NOMO-1 treated with DMSO at 0.1 percent for 48 hours (cell line): ENCODE measurements at regions not wholly inside any gene's neighbourhood (a gene's known extent, or its start where the extent isn't known, plus 50 kb on each side); places are given as distances from the start of the nearest gene placed in this dataset.

ENCODE experiments used
- DNase-seq: peaks from one replicate; lab custom pipeline; 2025; ENCODE audit not compliant: unreplicated experiment; lab: John Stamatoyannopoulos, UW

DNA sequence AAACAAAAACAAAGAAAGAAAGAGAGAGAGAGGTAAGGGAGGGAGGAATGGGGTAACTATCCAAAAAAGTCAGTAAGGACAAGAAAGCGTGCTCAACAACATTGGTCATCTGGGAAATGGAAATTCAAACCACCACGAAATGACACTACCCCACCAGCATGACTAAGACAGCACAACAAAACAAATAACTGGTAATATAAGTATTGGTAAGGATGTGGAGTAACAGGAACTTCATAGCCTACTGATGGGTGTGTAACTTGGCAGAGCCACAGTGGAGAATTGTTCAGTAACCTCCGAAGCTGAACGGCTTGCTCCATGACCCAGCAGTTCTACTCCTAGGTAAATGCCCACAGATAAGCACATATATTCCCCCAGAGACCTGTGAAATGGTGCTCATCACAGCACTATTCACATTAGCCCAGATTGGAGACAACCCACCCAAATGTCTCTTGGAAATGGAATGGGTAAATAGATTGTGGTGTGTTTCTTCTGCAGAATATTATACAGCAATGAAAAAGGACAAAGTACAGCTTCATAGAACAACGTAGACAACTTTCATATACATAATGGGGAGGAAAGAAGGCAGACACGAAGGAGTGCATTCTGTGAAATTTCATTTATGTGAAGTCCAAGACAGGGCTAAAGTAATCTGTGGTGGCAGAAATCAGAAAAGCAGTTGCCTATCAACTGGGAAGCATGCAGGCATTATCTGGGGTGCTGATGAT, 95.5 kb upstream of the ATP6AP2 start:
- no peak for DNase-seq

DNA sequence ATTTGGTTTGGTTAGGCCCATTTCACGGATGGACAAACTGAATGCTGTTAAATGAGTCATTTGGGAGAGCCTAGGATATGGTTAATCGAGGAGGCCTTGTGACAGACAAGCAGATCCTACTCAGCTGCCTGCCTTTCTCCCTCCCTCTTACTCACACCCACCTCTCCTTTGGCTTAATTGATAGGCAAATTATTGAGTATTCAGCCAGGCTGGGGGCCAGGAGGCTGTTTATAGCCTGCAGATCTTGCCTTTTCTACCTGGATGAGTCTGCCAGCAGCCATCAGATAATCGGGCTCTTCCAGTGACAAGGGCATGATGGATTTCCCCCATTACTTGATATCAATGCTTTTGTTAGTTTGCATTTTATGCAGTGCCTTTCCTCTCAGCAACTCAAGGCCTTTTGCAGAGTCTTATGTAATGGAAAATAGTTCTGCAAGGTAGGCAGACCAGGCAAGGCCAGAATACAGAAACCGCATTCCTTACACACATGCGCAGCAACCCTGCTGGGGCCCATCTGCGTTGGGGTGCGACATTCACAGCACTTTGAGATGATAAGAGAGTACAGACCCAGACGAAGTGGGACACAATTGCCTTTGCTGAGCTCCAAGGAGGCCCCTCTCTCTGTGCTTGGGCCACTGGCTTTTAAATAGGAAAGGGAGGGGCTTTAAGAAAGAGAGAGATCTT, 96.2 kb upstream of the ATP6AP2 start:
- DNase-seq = no peak

DNA sequence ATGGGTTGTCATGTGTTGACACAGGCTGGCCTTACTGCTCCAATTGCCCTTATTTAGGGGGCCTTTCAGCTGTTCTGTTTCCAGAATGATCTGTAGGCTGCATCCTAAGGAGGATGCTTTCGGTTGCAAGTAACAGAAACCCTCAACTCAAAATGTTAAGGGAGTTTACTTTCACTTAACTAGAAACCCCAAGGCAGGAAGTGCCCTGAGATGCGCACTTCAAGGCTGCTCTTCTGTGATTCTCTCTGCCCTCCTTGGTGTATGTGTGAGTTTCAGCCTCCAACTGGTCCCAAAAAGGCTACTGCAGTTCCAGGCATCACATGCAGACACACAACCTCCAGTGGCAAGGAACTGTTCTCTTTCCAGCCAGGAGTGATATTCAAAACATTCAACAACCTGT, 97.3 kb upstream of the ATP6AP2 start:
- no peak for DNase-seq

DNA sequence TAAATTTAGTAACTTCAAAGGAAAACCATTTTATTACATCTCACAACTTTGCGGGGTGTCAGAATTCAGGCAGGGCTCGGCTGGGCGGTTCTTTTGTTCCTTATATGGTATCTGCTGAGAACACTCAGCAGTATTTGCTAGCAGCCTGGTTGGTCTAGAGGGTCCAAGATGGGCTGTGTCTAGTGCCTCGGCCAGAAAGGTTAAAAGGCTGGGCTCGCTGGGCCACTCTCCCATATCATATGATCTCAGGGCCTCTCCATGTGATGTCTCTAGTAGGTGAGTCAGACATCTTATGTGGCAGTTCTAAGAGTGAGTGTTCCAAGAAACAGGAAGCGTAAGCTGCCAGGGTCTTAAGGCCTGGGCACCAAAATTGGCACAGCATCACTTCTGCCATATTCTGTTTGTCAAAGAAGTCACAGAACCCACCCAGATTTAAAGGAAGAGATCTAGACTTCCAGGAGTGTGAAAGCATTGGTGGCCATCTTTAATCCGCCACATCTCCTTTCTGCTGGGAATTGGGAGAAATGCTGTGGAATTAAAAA, 100.9 kb upstream of the ATP6AP2 start:
- no peak for DNase-seq

DNA sequence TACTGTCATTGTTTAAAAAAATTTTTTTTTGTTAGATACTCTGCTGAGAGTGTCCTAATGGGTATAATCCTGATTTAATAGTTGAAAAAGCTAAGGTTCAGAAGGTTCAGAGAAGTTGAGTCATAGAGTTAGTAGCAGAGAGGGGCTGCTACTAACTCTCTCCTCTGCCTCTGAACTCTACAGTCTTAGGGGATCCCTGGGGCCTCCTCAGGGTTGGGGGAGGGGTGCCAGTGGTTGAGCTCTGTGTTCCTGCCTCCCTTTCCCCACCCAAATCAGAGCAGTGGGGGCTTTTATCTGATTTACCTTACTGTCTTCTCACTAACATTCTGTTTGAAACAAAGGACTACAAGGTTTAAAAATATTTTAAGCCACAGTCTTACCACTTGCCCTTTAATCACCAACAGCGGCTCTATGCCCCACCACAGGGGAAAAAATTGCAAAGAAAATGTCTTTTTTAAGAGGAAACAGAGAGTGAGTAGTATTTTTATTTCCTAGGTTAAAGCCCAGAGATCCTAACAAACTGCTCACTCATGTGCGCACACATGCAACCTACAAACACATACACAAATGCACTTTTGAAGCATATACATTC, 102.2 kb upstream of the ATP6AP2 start:
- no peak for DNase-seq

DNA sequence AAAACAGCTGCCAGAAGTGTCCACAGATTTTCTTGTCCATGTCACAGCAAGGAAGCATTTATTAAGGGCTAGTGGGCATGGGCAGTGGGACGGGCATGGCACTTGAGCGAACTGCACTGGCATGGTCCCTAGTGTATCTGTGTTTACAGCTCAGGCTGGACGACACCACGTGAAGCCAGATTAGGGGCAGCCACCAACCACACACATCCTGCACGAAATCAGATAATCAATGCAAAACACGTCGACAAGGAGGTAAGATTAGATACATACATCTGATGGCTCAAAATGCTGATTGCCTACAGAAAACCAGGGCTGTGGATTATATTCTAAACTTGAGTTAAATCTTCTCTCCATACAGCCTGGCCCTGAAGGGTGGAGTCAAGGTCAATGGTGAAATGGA, 103.8 kb upstream of the ATP6AP2 start:
- DNase-seq = no peak

DNA sequence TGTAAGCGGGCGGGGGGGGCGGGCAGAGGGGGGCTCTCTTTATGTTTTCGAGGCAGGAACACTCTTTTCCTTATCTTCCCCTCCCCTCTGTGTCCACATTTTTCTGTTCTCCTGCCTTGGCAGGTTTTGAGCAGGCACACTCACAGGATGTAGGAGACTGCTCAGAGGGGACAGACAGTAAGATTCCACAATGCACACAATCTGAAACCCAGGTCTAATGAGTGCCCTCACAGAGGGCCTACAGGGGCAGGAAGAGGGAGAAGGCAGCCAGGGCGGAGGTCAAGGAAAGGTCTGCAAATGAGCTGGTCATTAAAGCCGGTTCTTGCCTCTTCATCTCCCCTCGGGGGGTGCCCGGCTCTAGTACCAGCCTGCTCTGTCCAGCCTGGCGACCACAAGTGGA, 106.1 kb upstream of the ATP6AP2 start:
- no peak for DNase-seq

DNA sequence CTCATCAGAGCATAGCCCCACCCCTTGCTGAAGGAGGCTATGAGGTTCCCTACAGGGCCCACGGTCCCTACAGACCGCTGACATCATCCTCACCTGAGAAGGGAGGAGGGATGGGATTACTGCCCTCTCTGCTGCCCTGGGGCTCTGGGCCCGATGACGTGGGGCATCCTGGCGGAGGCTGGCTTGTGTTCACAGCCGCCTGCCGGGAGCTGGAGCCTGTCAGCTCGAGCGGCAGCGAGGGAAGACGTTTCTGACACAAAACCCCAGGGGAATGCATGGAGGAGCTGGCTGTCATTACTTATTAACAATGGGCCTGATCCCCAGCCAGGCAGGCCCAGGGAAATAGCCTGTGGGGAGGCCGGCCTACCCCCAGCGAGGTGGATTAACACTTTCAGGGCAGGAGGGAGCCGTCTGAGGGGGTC, 106.6 kb upstream of the ATP6AP2 start:
- DNase-seq = no peak

DNA sequence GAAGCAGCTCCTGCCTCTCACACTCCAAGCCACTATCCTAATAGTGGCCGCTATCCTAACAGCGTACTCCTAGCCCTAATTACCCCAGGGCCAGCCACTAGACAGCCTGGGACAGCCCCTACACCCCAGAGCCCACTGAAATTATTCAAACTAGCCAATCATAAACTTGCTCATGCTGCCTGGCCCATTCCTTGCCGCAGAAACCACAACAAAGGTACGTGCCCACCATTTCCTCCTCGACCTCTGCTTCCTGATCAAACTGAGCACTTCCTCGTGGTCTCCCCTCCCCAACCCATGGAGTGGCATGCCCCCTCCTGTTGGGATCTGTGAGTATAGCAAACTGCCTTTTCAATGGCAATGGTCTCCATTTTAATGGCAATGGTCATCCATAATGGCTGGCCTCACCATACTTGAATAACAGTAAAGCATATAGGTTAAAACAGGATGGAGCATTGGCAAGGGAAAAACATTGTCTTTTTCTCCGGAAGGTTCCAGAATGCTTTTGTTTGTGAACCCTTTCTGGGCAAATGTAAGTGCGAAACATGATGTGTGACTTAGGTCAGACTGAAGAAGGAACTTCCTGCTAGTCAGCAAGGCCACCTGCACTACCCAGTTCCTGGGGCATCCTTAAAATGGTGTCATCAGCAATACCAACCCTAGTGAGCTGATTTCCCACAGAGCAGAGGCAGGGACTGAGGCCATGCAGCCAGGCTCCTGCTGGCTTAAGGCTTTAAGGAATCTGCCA, 107.1 kb upstream of the ATP6AP2 start:
- no peak for DNase-seq

DNA sequence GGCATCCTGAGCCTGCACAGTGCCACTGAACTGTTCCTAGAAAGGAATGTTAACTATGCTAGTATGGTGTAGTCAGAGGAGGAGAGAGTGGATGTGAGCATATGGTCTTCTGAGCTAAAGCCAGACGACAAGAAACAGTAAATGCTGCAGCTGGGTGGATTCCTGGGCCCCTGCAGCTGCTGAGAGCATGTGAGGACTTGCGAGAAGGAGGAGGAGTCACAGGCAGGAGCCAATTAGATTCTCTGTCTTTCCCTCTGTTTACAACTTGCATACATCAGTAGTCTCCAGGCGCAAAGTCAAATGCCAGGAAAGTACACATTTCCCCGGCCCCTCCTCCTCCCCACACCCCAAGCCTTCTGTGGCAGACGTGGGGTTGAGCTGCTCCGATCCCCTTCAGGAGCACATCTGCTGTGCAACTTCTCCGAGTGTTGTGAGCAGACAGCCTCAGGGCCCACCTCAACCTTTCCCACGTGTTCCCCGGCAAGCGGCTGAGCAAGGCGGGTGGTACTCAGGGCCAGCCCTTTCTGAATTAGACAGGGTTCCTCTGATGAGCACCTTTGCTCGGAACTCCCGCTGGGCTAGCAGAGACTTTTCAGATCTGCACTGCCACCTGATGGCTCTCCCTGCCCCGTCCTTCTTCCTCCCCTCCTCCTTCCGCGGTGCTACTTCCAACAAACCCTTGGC, 108.7 kb upstream of the ATP6AP2 start:
- no peak for DNase-seq

DNA sequence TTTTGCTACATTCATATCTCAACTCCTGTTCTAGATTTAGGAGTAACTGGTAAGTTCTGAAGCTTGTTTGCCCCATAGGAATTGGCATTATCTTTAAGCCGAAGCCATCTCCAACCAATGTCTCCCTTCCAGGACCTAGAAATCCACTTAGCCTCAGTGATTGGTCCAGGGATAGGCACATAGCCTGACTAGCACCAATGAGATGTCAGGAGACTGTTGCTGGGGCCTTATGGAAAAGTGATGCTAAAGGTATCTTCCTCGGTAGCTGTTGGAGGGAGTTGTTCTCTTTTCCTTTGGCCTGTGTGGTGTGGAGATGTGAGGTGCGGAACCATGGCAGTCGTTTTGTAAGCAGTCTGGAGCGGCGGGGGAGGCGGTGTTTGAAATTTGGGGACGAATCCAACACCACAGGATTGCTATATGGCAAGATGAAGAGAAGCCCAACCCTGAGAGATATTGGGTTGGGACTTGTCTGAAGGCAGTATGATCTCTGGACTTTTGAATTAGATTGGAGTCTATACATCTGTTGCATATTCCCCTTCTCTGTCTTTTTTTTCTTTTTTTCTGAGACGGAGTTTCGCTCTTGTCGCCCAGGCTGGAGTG, 109.8 kb upstream of the ATP6AP2 start:
- no peak for DNase-seq

DNA sequence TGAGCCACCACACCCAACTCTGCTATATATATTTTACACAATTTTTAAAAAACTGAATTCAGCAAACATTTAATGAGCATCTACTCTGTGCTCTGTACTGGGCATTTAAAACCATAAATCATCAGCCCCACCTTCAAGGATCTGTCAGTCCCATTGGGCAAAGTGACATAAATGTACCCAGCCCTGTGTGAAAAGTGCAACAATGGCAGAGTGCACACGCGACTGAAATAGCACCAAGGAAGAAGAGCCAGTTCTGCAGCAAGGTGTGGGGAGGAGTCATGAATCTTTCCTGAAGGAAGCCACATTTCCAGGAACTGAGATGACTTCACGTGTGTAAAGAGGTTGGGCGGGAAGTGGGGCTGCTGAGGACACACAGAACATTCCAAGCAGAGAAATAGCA, 111.5 kb upstream of the ATP6AP2 start:
- no peak for DNase-seq

DNA sequence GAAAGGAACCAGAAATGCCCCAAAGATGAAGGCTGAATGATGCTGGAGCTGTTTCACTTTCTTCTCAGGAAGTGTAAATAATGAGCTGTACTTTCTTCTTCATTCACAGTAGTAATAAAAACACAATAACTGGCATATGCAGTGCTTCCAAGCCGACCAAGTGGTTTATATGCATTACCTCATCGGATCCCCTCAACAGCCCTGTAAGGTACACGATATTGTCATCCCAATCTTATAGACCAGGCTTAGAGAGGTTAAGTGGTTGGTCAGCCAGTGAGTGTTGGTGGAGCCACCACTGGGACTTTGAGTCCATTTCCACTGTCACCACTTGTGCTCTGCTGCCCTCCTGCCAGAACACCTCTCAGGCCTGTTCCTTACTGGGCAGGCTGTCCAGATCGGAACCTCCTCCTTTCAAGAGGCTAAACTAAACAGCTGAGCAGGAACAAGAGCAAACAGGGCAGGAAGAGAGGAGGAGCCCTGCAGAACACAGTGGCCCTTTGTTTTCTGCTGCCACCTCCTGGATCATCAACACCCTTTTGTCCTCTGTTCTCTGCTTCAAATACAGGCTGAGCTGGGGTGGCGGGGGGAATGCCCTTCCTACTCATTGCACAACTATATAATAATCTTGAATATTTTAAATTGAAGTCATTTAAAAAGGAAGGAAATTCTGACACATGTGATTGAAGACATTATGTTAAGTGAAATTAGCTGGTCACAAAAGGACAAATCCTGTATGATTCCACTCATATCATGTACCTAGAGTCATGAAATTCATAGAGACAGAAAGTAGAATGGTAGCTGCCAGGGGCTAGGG, 112.5 kb upstream of the ATP6AP2 start:
- DNase-seq = peak; percentile 89

DNA sequence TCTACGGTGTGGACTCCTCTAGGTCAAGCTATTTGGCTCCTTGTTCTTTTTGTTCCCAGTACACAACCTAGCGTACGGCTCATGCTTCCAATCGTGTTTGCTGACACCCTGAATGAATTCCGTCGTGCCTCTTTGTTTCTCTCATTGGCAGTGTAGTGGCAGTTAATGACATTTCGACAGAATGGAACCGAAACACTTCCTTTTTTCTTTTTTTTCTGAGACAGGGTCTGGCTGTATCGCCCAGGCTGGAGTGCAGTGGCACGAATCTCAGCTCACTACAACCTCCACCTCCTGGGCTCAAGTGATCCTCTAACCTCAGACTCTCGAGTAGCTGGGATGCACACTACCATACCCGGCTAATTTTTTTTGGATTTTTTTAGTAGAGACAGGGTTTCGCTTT, 113.3 kb upstream of the ATP6AP2 start:
- DNase-seq = peak; percentile 40

DNA sequence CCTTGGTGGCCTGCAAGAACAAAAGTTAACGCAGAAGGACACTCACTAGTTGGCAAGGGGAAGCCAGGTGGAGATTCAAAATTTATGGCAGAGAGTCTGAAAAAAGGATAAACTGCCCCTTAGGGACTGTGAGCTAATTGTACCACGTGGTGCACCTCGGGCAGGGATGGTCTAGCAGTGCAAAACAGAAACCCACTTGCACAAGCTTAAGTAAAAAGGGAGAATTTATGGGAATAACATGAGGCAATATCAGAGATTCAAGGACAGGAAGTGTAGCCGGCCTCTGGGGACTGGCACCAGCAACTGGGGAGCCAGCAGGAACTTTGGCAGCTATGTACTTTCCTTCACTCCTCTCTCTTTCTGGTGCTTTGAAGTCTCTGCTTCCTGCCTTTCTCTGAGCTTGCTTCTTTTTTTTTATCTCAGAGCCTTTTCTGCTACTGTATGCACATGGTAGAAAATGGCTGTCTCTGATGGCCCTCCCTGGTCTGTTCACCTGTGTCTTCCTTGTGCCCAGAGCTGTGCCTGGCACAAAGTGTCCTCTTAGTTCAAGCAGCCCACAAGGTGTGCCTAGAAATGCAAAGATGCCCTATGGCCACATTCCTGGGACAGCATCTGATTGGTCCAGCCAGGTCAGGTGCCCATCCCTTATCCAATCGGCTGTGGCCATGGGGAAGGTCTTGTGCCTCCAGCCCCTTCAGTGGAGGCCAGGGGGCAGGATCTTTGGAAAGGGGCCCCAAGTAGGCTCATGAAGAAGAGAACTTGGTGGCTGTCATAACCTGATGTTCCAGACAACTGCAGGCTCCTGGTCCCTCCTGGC, 114.8 kb upstream of the ATP6AP2 start:
- peak; percentile 30 for DNase-seq

DNA sequence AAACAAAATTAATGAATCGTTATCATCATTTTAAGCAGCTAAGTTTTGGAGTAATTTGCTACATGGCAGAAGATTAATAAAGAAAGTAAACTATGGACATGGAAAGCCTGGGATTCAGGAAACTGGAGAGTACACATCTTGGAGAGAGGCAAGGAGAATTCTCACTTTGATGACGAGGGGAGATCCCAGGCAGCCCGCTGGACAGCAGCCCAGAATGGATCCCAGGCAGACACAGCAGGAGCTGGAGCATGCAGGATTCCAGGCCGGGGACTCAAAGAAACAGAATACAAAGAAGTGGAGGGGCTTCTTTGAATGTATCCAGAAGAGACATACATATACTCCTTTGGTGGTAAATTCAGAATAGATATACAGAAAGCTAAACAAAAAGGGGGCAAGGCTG, 118.0 kb upstream of the ATP6AP2 start:
- DNase-seq = no peak

DNA sequence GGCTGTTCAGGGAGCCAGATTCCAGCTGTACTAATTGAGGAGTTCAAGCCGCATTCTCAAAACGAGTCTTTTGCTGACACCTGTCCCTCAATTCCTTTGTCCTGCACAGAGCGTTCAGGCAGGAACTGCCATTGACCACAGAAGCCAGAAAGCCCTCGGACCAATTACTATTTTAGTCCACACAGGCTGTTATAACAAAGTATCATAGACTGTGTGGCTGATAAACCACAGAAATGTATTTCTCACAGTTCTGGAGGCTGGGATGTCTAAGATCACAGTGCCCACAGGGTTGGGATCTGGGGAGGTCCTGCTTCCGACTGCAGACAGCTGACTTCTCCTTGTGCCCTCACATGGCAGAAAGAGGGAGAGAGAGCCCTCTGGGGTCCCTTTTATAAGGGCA, 119.8 kb upstream of the ATP6AP2 start:
- no peak for DNase-seq

DNA sequence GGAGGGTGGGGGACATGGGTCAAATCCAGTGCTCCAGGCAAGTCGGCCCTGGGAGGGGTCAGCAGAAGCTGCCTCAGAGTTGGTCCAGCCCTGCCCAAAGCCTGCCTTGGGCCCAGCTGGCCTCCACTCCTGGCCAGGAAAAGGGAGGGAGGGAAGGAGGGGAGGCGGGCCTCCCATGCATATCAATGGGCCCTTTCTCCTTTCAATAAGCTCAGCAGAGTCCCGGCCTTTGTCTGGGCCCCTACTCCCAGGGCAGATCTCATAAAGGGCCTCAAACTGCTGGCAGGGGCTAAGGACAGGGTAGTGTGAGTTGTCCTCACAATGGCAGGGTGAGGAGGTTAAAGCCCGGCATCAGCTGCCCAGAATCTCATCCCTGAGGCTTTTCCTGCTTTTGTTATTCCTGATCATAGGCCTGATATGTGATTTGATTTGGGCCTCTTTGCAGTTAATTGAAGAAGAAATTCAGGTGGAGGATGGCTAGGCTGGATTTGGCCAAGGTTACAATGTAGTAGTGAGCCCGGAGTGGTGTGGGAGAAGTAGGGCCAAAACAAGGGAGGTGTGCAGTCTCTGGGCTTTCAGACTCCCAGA, 121.1 kb upstream of the ATP6AP2 start:
- DNase-seq = no peak
